ENCODE measurements at regions not wholly inside any gene's neighbourhood (a gene's known extent, or its start where the extent isn't known, plus 50 kb on each side); places are given as distances from the start of the nearest gene placed in this dataset.
"Not testable (repeated sequence)": the region's sequence is repeated elsewhere in the genome, so short reads cannot be mapped to it uniquely, and the experiment has no call there.

DNA sequence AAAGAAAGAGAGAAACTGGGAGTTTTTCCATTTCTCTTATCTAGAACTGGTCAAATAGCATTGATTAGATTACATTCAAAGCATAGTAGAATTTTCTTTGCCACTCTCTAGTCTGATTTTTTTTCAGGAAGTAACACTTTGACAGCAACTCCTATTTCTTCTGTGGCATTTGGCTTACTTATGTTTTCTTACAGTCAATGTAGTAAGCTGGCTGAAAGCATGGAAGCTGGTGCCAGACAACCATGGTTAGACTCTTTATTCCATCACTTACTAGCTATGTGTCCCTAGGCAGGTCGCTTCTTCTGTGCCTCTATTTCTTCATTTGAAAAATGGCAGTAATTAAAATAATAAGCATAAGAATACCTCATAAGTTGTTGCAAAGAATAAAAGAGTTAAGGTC lies 54.2 kb upstream of the OPRM1 start:
- no peak overlapping the region for H3K27ac ChIP-seq (ENCODE audit: low read depth in 2 of 2, low read length in 2 of 2)
- H3K4me1 ChIP-seq (ENCODE audit: control insufficient read depth in 2 of 2, insufficient read depth in 2 of 2, low read length in 2 of 2): no peaks in the 10 kb centered on the region
- no peaks in the 10 kb centered on the region for H3K9me3 ChIP-seq (ENCODE audit: control insufficient read depth in 2 of 2, low read length in 2 of 2)
- H3K36me3 ChIP-seq (ENCODE audit: control insufficient read depth in 2 of 2, insufficient read depth in 2 of 2, low read length in 2 of 2): no peaks in the 10 kb centered on the region
- no peak overlapping the region for H3K4me3 ChIP-seq (ENCODE audit: low read length in 2 of 2)
- H3K9ac ChIP-seq (ENCODE audit: low read depth in 1 of 2, low read length in 2 of 2): no peak overlapping the region
- no peaks in the 10 kb centered on the region for H3K27me3 ChIP-seq (ENCODE audit: control insufficient read depth in 2 of 2, insufficient read depth in 2 of 2, low read length in 2 of 2)

DNA sequence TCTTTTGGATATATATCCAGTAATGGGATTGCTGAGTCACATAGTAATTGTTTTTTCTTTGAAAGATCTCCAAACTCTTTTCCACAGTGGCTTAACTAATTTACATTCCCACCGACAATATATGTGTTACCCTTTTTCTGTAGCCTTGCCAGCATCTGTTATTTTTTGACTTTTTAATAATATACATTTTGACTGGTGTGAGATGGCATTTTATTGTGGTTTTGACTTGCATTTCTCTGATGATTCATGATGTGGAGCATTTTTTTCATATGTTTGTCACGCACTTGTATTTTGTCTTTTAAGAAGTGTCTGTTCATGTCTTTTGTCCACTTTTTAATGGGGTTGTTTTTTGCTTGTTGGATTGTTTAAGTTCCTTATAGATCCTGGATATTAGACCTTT lies 58.9 kb upstream of the OPRM1 start:
- H3K27ac ChIP-seq (ENCODE audit: low read depth in 2 of 2, low read length in 2 of 2): no peak overlapping the region
- H3K4me1 ChIP-seq (ENCODE audit: control insufficient read depth in 2 of 2, insufficient read depth in 2 of 2, low read length in 2 of 2): no peaks in the 10 kb centered on the region

DNA sequence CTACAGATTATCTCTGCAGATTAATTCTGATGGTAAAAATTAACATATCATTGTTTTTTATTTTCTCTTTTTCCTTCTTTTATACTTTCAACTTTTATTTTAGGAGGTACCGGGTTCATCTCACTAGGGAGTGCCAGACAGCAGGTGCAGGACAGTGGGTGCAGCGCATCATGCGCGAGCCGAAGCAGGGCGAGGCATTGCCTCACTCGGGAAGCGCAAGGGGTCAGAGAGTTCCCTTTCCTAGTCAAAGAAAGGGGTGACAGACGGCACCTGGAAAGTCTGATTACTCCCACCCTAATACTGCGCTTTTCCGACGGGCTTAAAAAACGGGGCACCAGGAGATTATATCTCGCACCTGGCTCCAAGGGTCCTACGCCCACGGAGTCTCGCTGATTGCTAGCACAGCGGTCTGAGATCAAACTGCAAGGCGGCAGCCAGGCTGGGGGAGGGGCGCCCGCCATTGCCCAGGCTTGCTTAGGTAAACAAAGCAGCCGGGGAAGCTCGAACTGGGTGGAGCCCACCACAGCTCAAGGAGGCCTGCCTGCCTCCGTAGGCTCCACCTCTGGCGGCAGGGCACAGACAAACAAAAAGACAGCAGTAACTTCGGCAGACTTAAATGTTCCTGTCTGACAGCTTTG lies 60.0 kb upstream of the OPRM1 start:
- not testable (repeated sequence) for H3K36me3 ChIP-seq (ENCODE audit: control insufficient read depth in 2 of 2, insufficient read depth in 2 of 2, low read length in 2 of 2); H3K4me3 ChIP-seq (ENCODE audit: low read length in 2 of 2); H3K9ac ChIP-seq (ENCODE audit: low read depth in 1 of 2, low read length in 2 of 2); H3K4me1 ChIP-seq (ENCODE audit: control insufficient read depth in 2 of 2, insufficient read depth in 2 of 2, low read length in 2 of 2); H3K9me3 ChIP-seq (ENCODE audit: control insufficient read depth in 2 of 2, low read length in 2 of 2); H3K27me3 ChIP-seq (ENCODE audit: control insufficient read depth in 2 of 2, insufficient read depth in 2 of 2, low read length in 2 of 2); H3K27ac ChIP-seq (ENCODE audit: low read depth in 2 of 2, low read length in 2 of 2)

More for the DNA sequence above, 58.9 kb upstream of the OPRM1 start:
- H3K9me3 ChIP-seq (ENCODE audit: control insufficient read depth in 2 of 2, low read length in 2 of 2): no peaks in the 10 kb centered on the region
- no peak overlapping the region for H3K9ac ChIP-seq (ENCODE audit: low read depth in 1 of 2, low read length in 2 of 2)
- H3K36me3 ChIP-seq (ENCODE audit: control insufficient read depth in 2 of 2, insufficient read depth in 2 of 2, low read length in 2 of 2): no peaks in the 10 kb centered on the region
- no peak overlapping the region for H3K4me3 ChIP-seq (ENCODE audit: low read length in 2 of 2)
- no peaks in the 10 kb centered on the region for H3K27me3 ChIP-seq (ENCODE audit: control insufficient read depth in 2 of 2, insufficient read depth in 2 of 2, low read length in 2 of 2)

DNA sequence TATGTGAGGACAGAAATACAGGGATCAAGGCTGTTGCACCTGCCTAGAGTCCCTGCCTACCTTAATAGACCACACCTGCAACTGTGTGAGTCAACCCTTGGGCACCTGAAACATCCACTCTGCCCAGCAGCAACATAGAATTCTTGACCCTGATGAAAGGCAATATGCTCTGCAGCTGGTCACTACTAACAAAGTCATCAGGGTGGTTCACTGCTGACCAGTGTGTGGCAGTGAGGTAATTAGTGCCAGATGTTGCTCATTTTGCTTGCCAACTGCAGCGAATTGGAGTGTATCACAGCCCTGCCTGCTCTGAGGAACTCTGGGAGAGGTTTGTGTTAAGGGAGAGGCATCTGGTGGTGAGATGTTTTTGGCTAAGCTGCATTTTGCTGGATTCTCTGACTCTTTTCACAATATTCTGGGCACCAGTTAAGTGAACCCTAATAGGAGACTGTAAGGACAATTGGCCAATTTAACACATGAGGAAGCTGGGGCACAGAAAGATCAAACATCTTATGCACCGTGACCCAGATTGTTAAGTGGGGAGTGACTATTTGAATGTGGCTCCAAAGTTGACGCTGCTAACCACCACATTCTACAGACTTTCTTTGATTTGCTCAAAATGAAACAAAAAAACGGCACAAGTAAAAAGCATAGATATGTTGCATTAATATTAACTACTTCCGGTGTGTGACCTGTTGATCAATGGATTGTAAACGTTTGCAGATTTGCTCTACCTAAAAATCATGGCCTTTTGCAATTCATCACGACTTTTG lies 61.9 kb upstream of the OPRM1 start:
- Histone ChIP-seq H3K27ac (ENCODE audit: low read depth in 2 of 2, low read length in 2 of 2) (no peak overlapping the region), H3K9ac (ENCODE audit: low read depth in 1 of 2, low read length in 2 of 2) (peak overlapping the region in 1 of 2 donors; percentile 14), H3K36me3 (ENCODE audit: control insufficient read depth in 2 of 2, insufficient read depth in 2 of 2, low read length in 2 of 2) (no peaks in the 10 kb centered on the region)

DNA sequence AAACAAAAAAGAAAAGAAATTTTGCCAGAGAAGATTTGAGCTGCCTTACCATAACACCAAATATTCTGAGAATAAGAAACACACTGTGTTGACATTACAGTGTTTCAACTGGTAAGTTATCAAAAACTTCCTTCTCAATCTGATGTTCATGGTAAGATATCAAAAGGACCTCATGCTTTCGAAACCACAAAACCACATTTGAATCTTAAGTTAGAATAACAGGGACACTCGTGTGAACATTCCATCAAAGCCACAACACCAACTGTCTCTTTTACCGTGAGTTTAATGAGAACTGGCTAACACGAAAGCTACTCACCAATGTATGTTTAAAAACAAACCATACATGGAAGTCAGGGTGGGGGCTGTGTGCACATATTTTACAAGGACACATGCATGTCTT lies 73.0 kb upstream of the OPRM1 start:
- Histone ChIP-seq H3K27ac (ENCODE audit: low read depth in 2 of 2, low read length in 2 of 2) (no peak overlapping the region), H3K4me3 (ENCODE audit: low read length in 2 of 2) (no peak overlapping the region), H3K9me3 (ENCODE audit: control insufficient read depth in 2 of 2, low read length in 2 of 2) (no peaks in the 10 kb centered on the region), H3K36me3 (ENCODE audit: control insufficient read depth in 2 of 2, insufficient read depth in 2 of 2, low read length in 2 of 2) (no peaks in the 10 kb centered on the region), H3K9ac (ENCODE audit: low read depth in 1 of 2, low read length in 2 of 2) (no peak overlapping the region), H3K27me3 (ENCODE audit: control insufficient read depth in 2 of 2, insufficient read depth in 2 of 2, low read length in 2 of 2) (no peaks in the 10 kb centered on the region), H3K4me1 (ENCODE audit: control insufficient read depth in 2 of 2, insufficient read depth in 2 of 2, low read length in 2 of 2) (no peaks in the 10 kb centered on the region)

More for the DNA sequence above, 61.9 kb upstream of the OPRM1 start:
- Histone ChIP-seq H3K4me3 (ENCODE audit: low read length in 2 of 2) (no peak overlapping the region), H3K4me1 (ENCODE audit: control insufficient read depth in 2 of 2, insufficient read depth in 2 of 2, low read length in 2 of 2) (no peaks in the 10 kb centered on the region), H3K9me3 (ENCODE audit: control insufficient read depth in 2 of 2, low read length in 2 of 2) (no peaks in the 10 kb centered on the region), H3K27me3 (ENCODE audit: control insufficient read depth in 2 of 2, insufficient read depth in 2 of 2, low read length in 2 of 2) (no peaks in the 10 kb centered on the region)

DNA sequence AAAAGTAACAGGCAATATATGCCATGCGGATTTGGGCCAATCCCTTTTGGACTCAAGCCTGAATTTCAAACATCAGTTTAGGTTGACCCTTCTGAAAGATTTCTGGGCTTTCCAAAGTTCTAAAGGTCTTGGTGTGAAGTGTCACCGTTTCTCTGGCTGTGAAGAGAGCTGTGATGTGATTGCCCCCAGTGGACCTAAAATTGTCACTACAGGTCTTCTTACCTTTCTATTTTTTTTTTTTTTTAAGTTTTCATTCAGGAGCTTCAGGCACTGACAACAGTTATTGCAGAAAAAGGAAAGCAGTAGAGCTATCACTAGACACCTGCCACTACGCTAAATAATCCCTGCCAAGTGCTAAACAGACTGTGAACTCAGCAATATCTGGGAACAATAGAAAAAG lies 75.7 kb upstream of the OPRM1 start:
- no peaks in the 10 kb centered on the region for H3K9me3 ChIP-seq (ENCODE audit: control insufficient read depth in 2 of 2, low read length in 2 of 2)
- H3K36me3 ChIP-seq (ENCODE audit: control insufficient read depth in 2 of 2, insufficient read depth in 2 of 2, low read length in 2 of 2): no peaks in the 10 kb centered on the region
- H3K27ac ChIP-seq (ENCODE audit: low read depth in 2 of 2, low read length in 2 of 2): no peak overlapping the region
- H3K4me3 ChIP-seq (ENCODE audit: low read length in 2 of 2): no peak overlapping the region
- H3K27me3 ChIP-seq (ENCODE audit: control insufficient read depth in 2 of 2, insufficient read depth in 2 of 2, low read length in 2 of 2): no peaks in the 10 kb centered on the region
- no peaks in the 10 kb centered on the region for H3K4me1 ChIP-seq (ENCODE audit: control insufficient read depth in 2 of 2, insufficient read depth in 2 of 2, low read length in 2 of 2)
- H3K9ac ChIP-seq (ENCODE audit: low read depth in 1 of 2, low read length in 2 of 2): no peak overlapping the region

DNA sequence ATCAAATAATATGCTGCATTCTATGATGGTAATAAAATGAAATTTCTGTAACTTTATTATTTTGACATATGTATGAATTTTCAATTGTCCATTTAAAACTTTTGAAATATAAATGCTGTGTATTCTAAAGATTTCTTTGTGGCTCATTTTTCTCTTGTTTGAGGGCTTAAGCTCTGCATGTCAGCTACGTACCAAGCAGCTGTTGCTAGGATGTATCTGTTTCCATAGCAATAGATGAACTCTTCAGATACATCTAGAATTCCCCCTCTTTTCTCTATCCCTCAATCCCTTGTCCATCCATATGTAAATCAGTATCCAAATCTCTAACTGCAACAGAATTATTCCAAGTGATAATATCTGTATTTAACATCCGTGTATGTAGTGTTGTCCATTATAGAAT lies 76.5 kb upstream of the OPRM1 start:
- no peak overlapping the region for H3K4me3 ChIP-seq (ENCODE audit: low read length in 2 of 2)
- H3K36me3 ChIP-seq (ENCODE audit: control insufficient read depth in 2 of 2, insufficient read depth in 2 of 2, low read length in 2 of 2): no peaks in the 10 kb centered on the region
- H3K4me1 ChIP-seq (ENCODE audit: control insufficient read depth in 2 of 2, insufficient read depth in 2 of 2, low read length in 2 of 2): no peaks in the 10 kb centered on the region
- H3K9ac ChIP-seq (ENCODE audit: low read depth in 1 of 2, low read length in 2 of 2): no peak overlapping the region
- H3K9me3 ChIP-seq (ENCODE audit: control insufficient read depth in 2 of 2, low read length in 2 of 2): no peaks in the 10 kb centered on the region
- no peaks in the 10 kb centered on the region for H3K27me3 ChIP-seq (ENCODE audit: control insufficient read depth in 2 of 2, insufficient read depth in 2 of 2, low read length in 2 of 2)
- no peak overlapping the region for H3K27ac ChIP-seq (ENCODE audit: low read depth in 2 of 2, low read length in 2 of 2)

DNA sequence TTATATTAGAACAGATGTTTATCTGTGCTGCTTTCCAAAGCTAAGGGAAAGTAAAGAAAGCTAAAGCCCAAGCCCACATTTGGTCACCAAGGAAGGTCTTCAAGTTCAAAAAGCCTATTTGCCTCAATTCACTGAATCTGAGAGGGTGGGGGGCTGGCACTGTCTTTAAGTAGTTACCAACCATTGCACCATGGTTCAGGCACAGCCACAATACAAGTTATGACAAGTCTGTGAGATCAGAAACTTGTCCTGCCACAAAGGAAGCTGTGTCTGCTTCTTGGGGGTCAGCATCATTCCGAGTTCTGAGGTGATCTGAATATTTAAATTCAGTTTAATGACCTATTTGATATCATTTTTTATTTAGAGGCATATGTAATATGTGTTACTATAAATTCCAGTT lies 78.3 kb upstream of the OPRM1 start:
- no peaks in the 10 kb centered on the region for H3K27me3 ChIP-seq (ENCODE audit: control insufficient read depth in 2 of 2, insufficient read depth in 2 of 2, low read length in 2 of 2)
- H3K9me3 ChIP-seq (ENCODE audit: control insufficient read depth in 2 of 2, low read length in 2 of 2): no peaks in the 10 kb centered on the region
- H3K9ac ChIP-seq (ENCODE audit: low read depth in 1 of 2, low read length in 2 of 2): no peak overlapping the region
- H3K4me3 ChIP-seq (ENCODE audit: low read length in 2 of 2): no peak overlapping the region
- H3K27ac ChIP-seq (ENCODE audit: low read depth in 2 of 2, low read length in 2 of 2): no peak overlapping the region
- no peaks in the 10 kb centered on the region for H3K4me1 ChIP-seq (ENCODE audit: control insufficient read depth in 2 of 2, insufficient read depth in 2 of 2, low read length in 2 of 2)
- no peaks in the 10 kb centered on the region for H3K36me3 ChIP-seq (ENCODE audit: control insufficient read depth in 2 of 2, insufficient read depth in 2 of 2, low read length in 2 of 2)

DNA sequence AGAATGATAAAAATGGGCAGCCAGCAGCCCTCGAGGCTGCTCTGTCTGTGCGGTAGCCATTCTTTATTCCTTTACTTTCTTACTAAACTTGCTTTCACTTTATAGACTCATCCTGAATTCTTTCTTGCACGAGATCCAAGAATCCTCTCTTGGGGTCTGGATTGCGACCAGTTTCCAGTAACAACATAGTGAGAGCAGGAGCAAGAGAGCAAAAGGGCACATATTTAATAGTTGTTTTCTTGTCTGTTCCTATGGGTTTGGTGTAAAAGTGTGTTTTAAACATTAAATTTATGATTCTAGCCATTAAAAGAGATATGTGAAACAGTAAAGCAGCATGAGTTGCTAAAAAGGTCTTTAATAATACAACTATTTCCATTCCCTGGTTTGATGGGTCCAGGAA lies 78.8 kb upstream of the OPRM1 start:
- Histone ChIP-seq H3K4me3 (ENCODE audit: low read length in 2 of 2) (no peak overlapping the region), H3K9me3 (ENCODE audit: control insufficient read depth in 2 of 2, low read length in 2 of 2) (no peaks in the 10 kb centered on the region), H3K36me3 (ENCODE audit: control insufficient read depth in 2 of 2, insufficient read depth in 2 of 2, low read length in 2 of 2) (no peaks in the 10 kb centered on the region), H3K9ac (ENCODE audit: low read depth in 1 of 2, low read length in 2 of 2) (no peak overlapping the region), H3K4me1 (ENCODE audit: control insufficient read depth in 2 of 2, insufficient read depth in 2 of 2, low read length in 2 of 2) (no peaks in the 10 kb centered on the region), H3K27me3 (ENCODE audit: control insufficient read depth in 2 of 2, insufficient read depth in 2 of 2, low read length in 2 of 2) (no peaks in the 10 kb centered on the region), H3K27ac (ENCODE audit: low read depth in 2 of 2, low read length in 2 of 2) (no peak overlapping the region)

DNA sequence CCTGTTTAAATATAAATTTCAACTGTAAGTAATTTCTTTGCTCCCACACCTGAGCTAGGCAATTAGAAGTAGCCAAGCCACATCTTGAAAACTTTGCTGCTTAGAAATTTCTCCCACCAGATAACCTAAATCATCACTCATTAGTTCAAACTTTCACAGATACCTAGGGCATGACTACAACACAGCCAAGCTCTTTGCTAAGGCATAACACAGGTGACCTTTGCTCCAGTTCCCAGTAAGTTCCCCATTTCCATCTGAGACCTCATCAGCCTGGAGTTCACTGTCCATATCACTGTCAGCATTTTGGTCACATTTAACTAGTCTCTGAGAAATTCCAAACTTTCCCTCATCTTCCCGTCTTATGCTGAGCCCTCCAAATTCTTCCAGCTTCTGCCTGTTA lies 79.8 kb upstream of the OPRM1 start:
- H3K9me3 ChIP-seq (ENCODE audit: control insufficient read depth in 2 of 2, low read length in 2 of 2): no peaks in the 10 kb centered on the region
- H3K36me3 ChIP-seq (ENCODE audit: control insufficient read depth in 2 of 2, insufficient read depth in 2 of 2, low read length in 2 of 2): no peaks in the 10 kb centered on the region
- H3K27me3 ChIP-seq (ENCODE audit: control insufficient read depth in 2 of 2, insufficient read depth in 2 of 2, low read length in 2 of 2): no peaks in the 10 kb centered on the region
- no peak overlapping the region for H3K27ac ChIP-seq (ENCODE audit: low read depth in 2 of 2, low read length in 2 of 2)
- H3K9ac ChIP-seq (ENCODE audit: low read depth in 1 of 2, low read length in 2 of 2): no peak overlapping the region
- no peak overlapping the region for H3K4me3 ChIP-seq (ENCODE audit: low read length in 2 of 2)
- H3K4me1 ChIP-seq (ENCODE audit: control insufficient read depth in 2 of 2, insufficient read depth in 2 of 2, low read length in 2 of 2): no peaks in the 10 kb centered on the region

Measured in mucosa of rectum (tissue), 2 donors.